ENCODE measurements at regions not wholly inside any gene's neighbourhood (a gene's known extent, or its start where the extent isn't known, plus 50 kb on each side); places are given as distances from the start of the nearest gene placed in this dataset.

DNA sequence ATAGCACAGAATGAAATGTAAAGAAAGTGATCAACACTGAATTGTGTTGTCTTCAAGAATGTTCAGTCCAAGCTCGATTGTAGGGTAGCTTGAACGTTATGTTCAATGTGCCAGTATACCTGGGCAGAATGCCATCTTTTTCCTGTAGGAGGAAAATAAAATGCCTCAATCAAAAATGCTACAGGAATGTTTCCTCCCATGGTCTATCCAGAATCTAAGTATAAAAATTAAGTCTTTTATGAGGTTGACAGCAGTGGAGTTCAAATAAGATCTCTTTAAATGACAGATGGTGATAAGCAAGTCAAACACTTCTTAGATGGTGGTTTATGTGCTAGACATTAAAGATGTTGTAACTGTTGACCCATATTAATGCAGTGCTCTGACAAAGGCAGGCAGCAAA is 488.6 kb downstream of the CSNK1G3 start:
- H3K79me1 ChIP-seq (ENCODE audit: low read depth, low read length), result no peaks in the 10 kb centered on the region
- 98% methylated on average over 2 of the region's 2 CpGs; no CpG with 5 or more reads in 1 of the 2 experiments for WGBS, 2 experiments (ENCODE audit: extremely low coverage in 1 of 2, insufficient coverage in 1 of 2, insufficient read length in 1 of 2, insufficient replicate concordance in 2 of 2, low coverage in 1 of 2, low lambda C conversion rate in 2 of 2, missing lambda C conversion rate in 1 of 2)
- TF ChIP-seq SUZ12 (IDR thresholded peaks at IDR 0.05; ENCODE audit: low read length), result no peak
- TF ChIP-seq, protein P1, sequence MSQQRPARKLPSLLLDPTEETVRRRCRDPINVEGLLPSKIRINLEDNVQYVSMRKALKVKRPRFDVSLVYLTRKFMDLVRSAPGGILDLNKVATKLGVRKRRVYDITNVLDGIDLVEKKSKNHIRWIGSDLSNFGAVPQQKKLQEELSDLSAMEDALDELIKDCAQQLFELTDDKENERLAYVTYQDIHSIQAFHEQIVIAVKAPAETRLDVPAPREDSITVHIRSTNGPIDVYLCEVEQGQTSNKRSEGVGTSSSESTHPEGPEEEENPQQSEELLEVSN (IDR thresholded peaks at IDR 0.05), result no peak
- TF ChIP-seq SP1 (IDR thresholded peaks at IDR 0.05; ENCODE audit: low read depth, low read length), result no peak
- TF ChIP-seq PHF8 (conservative IDR thresholded peaks at IDR 0.05; ENCODE audit: low read depth, low read length), result no peak
- TF ChIP-seq POU5F1 (IDR thresholded peaks at IDR 0.05; ENCODE audit: low read depth, low read length), result no peak
- TF ChIP-seq NANOG (IDR thresholded peaks at IDR 0.05; ENCODE audit: insufficient read depth, low read depth, low read length, poor library complexity, severe bottlenecking), result no peak
- TF ChIP-seq ZNF274 (IDR thresholded peaks at IDR 0.05; ENCODE audit: borderline replicate concordance, extremely low read depth, low read length), result no peak
- no peak for TF ChIP-seq HDAC2 (IDR thresholded peaks at IDR 0.05; ENCODE audit: borderline replicate concordance in 1 of 2, low read depth in 2 of 2, low read length in 2 of 2)
- TF ChIP-seq, protein P2, sequence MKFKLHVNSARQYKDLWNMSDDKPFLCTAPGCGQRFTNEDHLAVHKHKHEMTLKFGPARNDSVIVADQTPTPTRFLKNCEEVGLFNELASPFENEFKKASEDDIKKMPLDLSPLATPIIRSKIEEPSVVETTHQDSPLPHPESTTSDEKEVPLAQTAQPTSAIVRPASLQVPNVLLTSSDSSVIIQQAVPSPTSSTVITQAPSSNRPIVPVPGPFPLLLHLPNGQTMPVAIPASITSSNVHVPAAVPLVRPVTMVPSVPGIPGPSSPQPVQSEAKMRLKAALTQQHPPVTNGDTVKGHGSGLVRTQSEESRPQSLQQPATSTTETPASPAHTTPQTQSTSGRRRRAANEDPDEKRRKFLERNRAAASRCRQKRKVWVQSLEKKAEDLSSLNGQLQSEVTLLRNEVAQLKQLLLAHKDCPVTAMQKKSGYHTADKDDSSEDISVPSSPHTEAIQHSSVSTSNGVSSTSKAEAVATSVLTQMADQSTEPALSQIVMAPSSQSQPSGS (IDR thresholded peaks at IDR 0.05; ENCODE audit: low read length), result no peak
- no peak for TF ChIP-seq HDAC6 (IDR thresholded peaks at IDR 0.05; ENCODE audit: low read depth, low read length)
- TF ChIP-seq YY1 (IDR thresholded peaks at IDR 0.05; ENCODE audit: low read depth, low read length), result no peak
- no peak for TF ChIP-seq MAFK (IDR thresholded peaks at IDR 0.05; ENCODE audit: low read depth, low read length)
- no peak for TF ChIP-seq POLR2A (IDR thresholded peaks at IDR 0.05; ENCODE audit: control extremely low read depth in 1 of 2, low read depth in 2 of 2, low read length in 2 of 2)

More for the DNA sequence above, 488.6 kb downstream of the CSNK1G3 start:
- Histone ChIP-seq H3K9me3 (ENCODE audit: insufficient read depth in 2 of 2, low read depth in 1 of 2, low read length in 1 of 2) (no peaks in the 10 kb centered on the region), H4K8ac (ENCODE audit: extremely low read depth, insufficient read depth, low read length) (no peak overlapping the region), H4K91ac (replicated peaks; ENCODE audit: insufficient read length, low read length) (no peak overlapping the region), H2BK20ac (ENCODE audit: low read length) (no peak overlapping the region), H2BK12ac (ENCODE audit: low read depth, low read length) (no peak overlapping the region), H2AFZ (ENCODE audit: low read length) (no peak overlapping the region), H3K79me2 (ENCODE audit: control insufficient read depth in 1 of 2, insufficient read depth in 2 of 2, low read length in 2 of 2) (no peaks in the 10 kb centered on the region), H3K4me1 (replicated peaks in 1 of 4; ENCODE audit: control insufficient read depth in 3 of 4, insufficient read depth in 4 of 4, low read length in 3 of 4) (0 out of 7 replicates have a peak, but pooled peaks cover 0 to 2% (median 0%) of the 10 kb centered on the region in 4 experiments), H2BK5ac (ENCODE audit: low read depth, low read length) (no peak overlapping the region), H4K20me1 (replicated peaks in 1 of 2; ENCODE audit: control insufficient read depth in 1 of 2, insufficient read depth in 2 of 2, low read length in 2 of 2) (no peaks in the 10 kb centered on the region), H3K27me3 (replicated peaks in 1 of 4; ENCODE audit: control insufficient read depth in 3 of 4, extremely low read depth in 1 of 4, insufficient read depth in 3 of 4, low read length in 3 of 4) (no peaks in the 10 kb centered on the region), H3K4me2 (ENCODE audit: insufficient read depth in 1 of 2, low read depth in 2 of 2, low read length in 2 of 2) (no peak overlapping the region), H3K36me3 (ENCODE audit: control insufficient read depth in 2 of 4, insufficient read depth in 4 of 4, low read length in 3 of 4) (no peaks in the 10 kb centered on the region), H3K27ac (ENCODE audit: low read depth, low read length) (no peak overlapping the region), H4K5ac (ENCODE audit: insufficient read length, low read depth, low read length) (no peak overlapping the region), H3K18ac (ENCODE audit: extremely low read depth, low read length) (no peak overlapping the region), H2AK5ac (ENCODE audit: low read depth, low read length) (no peak overlapping the region), H3K9ac (replicated peaks in 1 of 4; ENCODE audit: extremely low read depth in 1 of 4, low read depth in 3 of 4, low read length in 3 of 4) (no peak overlapping the region), H3K4me3 (ENCODE audit: extremely low read depth in 1 of 4, insufficient read depth in 2 of 4, low read depth in 3 of 4, low read length in 4 of 4) (no peak overlapping the region), H3K23me2 (ENCODE audit: low read depth, low read length) (no peaks in the 10 kb centered on the region), H3K4ac (replicated peaks; ENCODE audit: insufficient read length, low read depth, low read length) (no peak overlapping the region), H2BK15ac (ENCODE audit: low read length) (no peak overlapping the region), H3K14ac (ENCODE audit: insufficient read length) (no peak overlapping the region), H3K23ac (ENCODE audit: insufficient read length) (no peak overlapping the region), H2BK120ac (replicated peaks; ENCODE audit: low read depth, low read length) (no peak overlapping the region), H3K56ac (replicated peaks; ENCODE audit: insufficient read length, low read depth, low read length) (no peak overlapping the region)
- DNase-seq (ENCODE audit: low read depth in 1 of 2, low spot score in 2 of 2), result no peak
- CTCF ChIA-PET (ENCODE audit: partially characterized antibody), result no interaction called here
- POLR2A ChIA-PET (ENCODE audit: partially characterized antibody), result no interaction called here
- no peak for FAIRE-seq

Measured in H1 (cell line).